ENCODE measurements at regions not wholly inside any gene's neighbourhood (a gene's known extent, or its start where the extent isn't known, plus 50 kb on each side); places are given as distances from the start of the nearest gene placed in this dataset.
A peak's percentile ranks its signal among the peaks of the same experiment; 100 is the strongest.

GRCh38 chr9:16126042-16126441 lies 573.2 kb downstream of the CCDC171 start:
- Mint-ChIP-seq H3K9me3 (ENCODE audit: unreplicated experiment) (no peaks in the 10 kb centered on the region), H3K36me3 (ENCODE audit: insufficient read depth, unreplicated experiment) (no peaks in the 10 kb centered on the region), H3K4me1 (ENCODE audit: insufficient read depth, unreplicated experiment) (peaks cover 5% of the 10 kb centered on the region), H3K4me3 (ENCODE audit: unreplicated experiment) (no peak overlapping the region), H3K27ac (ENCODE audit: low read depth, unreplicated experiment) (no peak overlapping the region), H3K27me3 (ENCODE audit: insufficient read depth, unreplicated experiment) (no peaks in the 10 kb centered on the region)
- POLR2A ChIA-PET: no interaction called here
- CTCF ChIA-PET: no interaction called here
- intact Hi-C loops (cut with micrococcal nuclease): no loop called here
- no peak for DNase-seq (ENCODE audit: unreplicated experiment)
- no peak for TF ChIP-seq CTCF (IDR thresholded peaks at IDR 0.05; ENCODE audit: unreplicated experiment)
- no TSS peak for BruUV-seq (replicated peaks)

- BruUV-seq (replicated peaks): no TSS peak
Observed at GRCh38 chr9:16128003-16128402, 575.2 kb downstream of the CCDC171 start.

GRCh38 chr9:16131264-16131663 lies 578.4 kb downstream of the CCDC171 start:
- Mint-ChIP-seq H3K27me3 (ENCODE audit: insufficient read depth, unreplicated experiment) (no peaks in the 10 kb centered on the region), H3K36me3 (ENCODE audit: insufficient read depth, unreplicated experiment) (no peaks in the 10 kb centered on the region), H3K9me3 (ENCODE audit: unreplicated experiment) (no peaks in the 10 kb centered on the region), H3K27ac (ENCODE audit: low read depth, unreplicated experiment) (no peak overlapping the region), H3K4me1 (ENCODE audit: insufficient read depth, unreplicated experiment) (peaks cover 7% of the 10 kb centered on the region), H3K4me3 (ENCODE audit: unreplicated experiment) (no peak overlapping the region)
- no peak for TF ChIP-seq CTCF (IDR thresholded peaks at IDR 0.05; ENCODE audit: unreplicated experiment)
- peak; percentile 53 for DNase-seq (ENCODE audit: unreplicated experiment)
- no TSS peak for BruUV-seq (replicated peaks)
- ChIA-PET POLR2A (no interaction called here), CTCF (interaction anchor here (0.6 to 1.1 kb wide), 3 partner anchors 8 to 258 kb away, joined by 3 to 6 read pairs (median 3); no protein-coding TSS in a partner anchor)
- intact Hi-C loops (cut with micrococcal nuclease): no loop called here

More at GRCh38 chr9:16128003-16128402, 575.2 kb downstream of the CCDC171 start:
- no peak for TF ChIP-seq CTCF (IDR thresholded peaks at IDR 0.05; ENCODE audit: unreplicated experiment)
- Mint-ChIP-seq H3K4me1 (ENCODE audit: insufficient read depth, unreplicated experiment) (no peaks in the 10 kb centered on the region), H3K9me3 (ENCODE audit: unreplicated experiment) (no peaks in the 10 kb centered on the region), H3K27ac (ENCODE audit: low read depth, unreplicated experiment) (no peak overlapping the region), H3K36me3 (ENCODE audit: insufficient read depth, unreplicated experiment) (no peaks in the 10 kb centered on the region), H3K4me3 (ENCODE audit: unreplicated experiment) (no peak overlapping the region), H3K27me3 (ENCODE audit: insufficient read depth, unreplicated experiment) (no peaks in the 10 kb centered on the region)
- CTCF ChIA-PET: interaction anchor here (0.6 to 0.7 kb wide), 2 partner anchors 24 to 223 kb away, joined by 3 read pairs; no protein-coding TSS in a partner anchor
- intact Hi-C loops (cut with micrococcal nuclease): no loop called here
- POLR2A ChIA-PET: no interaction called here
- no peak for DNase-seq (ENCODE audit: unreplicated experiment)

- DNase-seq (ENCODE audit: unreplicated experiment): peak; percentile 17
- POLR2A ChIA-PET: no interaction called here
- CTCF ChIA-PET: interaction anchor here (0.7 to 2.4 kb wide), 7 partner anchors 8 to 450 kb away, joined by 3 to 21 read pairs (median 3); no protein-coding TSS in a partner anchor
- no peaks in the 10 kb centered on the region for H3K27me3 Mint-ChIP-seq (ENCODE audit: insufficient read depth, unreplicated experiment)
- BruUV-seq (replicated peaks): no TSS peak
- intact Hi-C loops (cut with micrococcal nuclease): no loop called here
- no peak overlapping the region for H3K4me3 Mint-ChIP-seq (ENCODE audit: unreplicated experiment)
- H3K4me1 Mint-ChIP-seq (ENCODE audit: insufficient read depth, unreplicated experiment): peaks cover 7% of the 10 kb centered on the region
- no peak for TF ChIP-seq CTCF (IDR thresholded peaks at IDR 0.05; ENCODE audit: unreplicated experiment)
- H3K36me3 Mint-ChIP-seq (ENCODE audit: insufficient read depth, unreplicated experiment): no peaks in the 10 kb centered on the region
- no peaks in the 10 kb centered on the region for H3K9me3 Mint-ChIP-seq (ENCODE audit: unreplicated experiment)
- no peak overlapping the region for H3K27ac Mint-ChIP-seq (ENCODE audit: low read depth, unreplicated experiment)
Observed at GRCh38 chr9:16132513-16132912, 579.7 kb downstream of the CCDC171 start.
